ENCODE measurements at regions not wholly inside any gene's neighbourhood (a gene's known extent, or its start where the extent isn't known, plus 50 kb on each side); places are given as distances from the start of the nearest gene placed in this dataset.
"Not testable (repeated sequence)": the region's sequence is repeated elsewhere in the genome, so short reads cannot be mapped to it uniquely, and the experiment has no call there.

DNA sequence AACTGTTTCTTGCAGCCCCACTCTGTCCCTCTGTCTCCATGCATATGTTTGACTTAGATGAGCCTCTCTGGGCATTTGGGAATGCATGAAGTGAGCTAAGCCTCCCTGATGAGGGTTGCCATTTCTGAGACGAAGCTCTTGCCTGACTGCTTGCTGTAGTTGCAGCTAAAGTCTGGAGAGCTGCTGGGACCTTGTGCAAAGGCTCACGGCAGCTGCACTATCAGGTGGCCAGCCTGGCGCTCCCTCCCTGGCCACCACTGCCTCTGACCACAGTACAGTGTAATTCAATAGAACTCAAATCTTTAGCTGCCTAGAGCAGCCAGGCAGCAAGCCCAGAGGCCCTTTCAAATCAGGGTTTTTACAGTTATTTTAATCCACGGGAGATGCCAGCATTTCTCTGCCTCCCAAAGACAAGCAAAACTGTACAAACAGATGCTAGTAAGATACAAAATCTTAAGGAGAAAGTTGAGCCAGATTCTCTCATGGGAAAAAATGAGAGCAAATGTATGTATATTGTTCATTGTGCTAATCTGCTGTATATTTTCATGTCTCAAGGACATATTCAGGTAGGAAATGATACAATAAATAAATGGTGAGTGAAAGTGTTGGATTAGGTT is 1522.5 kb downstream of the KHDRBS2 start:
- not testable (repeated sequence) for TF ChIP-seq CTCF (conservative IDR thresholded peaks at IDR 0.05); ZFX (IDR thresholded peaks at IDR 0.05)
